ENCODE measurements at regions not wholly inside any gene's neighbourhood (a gene's known extent, or its start where the extent isn't known, plus 50 kb on each side); places are given as distances from the start of the nearest gene placed in this dataset.
A peak's percentile ranks its signal among the peaks of the same experiment; 100 is the strongest.

- H3K79me2 ChIP-seq (ENCODE audit: insufficient read depth, low read length), result no peaks in the 10 kb centered on the region
- Mint-ChIP-seq H3K27ac (peak overlapping the region in 1 of 3 experiments; percentile 29; a peak in 3 of 7 replicates), H3K4me1 (peaks cover 45 to 54% of the 10 kb centered on the region in 2 experiments), H3K36me3 (ENCODE audit: insufficient read depth in 1 of 3, low read depth in 3 of 3) (no peaks in the 10 kb centered on the region), H3K9me3 (no peaks in the 10 kb centered on the region), H3K4me3 (no peak overlapping the region), H3K27me3 (ENCODE audit: low read depth) (peaks cover 10% of the 10 kb centered on the region)
- H2BK12ac ChIP-seq (ENCODE audit: insufficient read length, low read depth, low read length), result no peak overlapping the region
- H3K27ac ChIP-seq (ENCODE audit: insufficient read length, low read depth, low read length), result no peak overlapping the region
- H4K91ac ChIP-seq (ENCODE audit: insufficient read length, low read depth, low read length), result no peak overlapping the region
- H3K4ac ChIP-seq (ENCODE audit: low read depth, low read length), result no peak overlapping the region
- H3K56ac ChIP-seq (ENCODE audit: insufficient read length, low read depth, low read length), result no peak overlapping the region
- no peak overlapping the region for H3K18ac ChIP-seq (ENCODE audit: insufficient read length, low read depth, low read length)
- H4K20me1 ChIP-seq (ENCODE audit: control insufficient read depth, insufficient read depth, insufficient read length), result no peaks in the 10 kb centered on the region
- no CpG with 5 or more reads among the region's 12 CpGs for WGBS (ENCODE audit: extremely low coverage, insufficient read length, low lambda C conversion rate)
- no peak overlapping the region for H2AK5ac ChIP-seq (ENCODE audit: insufficient read length, low read length)
- H3K9ac ChIP-seq (ENCODE audit: extremely low read depth, insufficient read length, low read length), result no peak overlapping the region
- H3K4me1 ChIP-seq (ENCODE audit: insufficient read depth, low read length), result peaks cover 2% of the 10 kb centered on the region; the same call in 1 of the 2 replicates
- H4K8ac ChIP-seq (replicated peaks; ENCODE audit: insufficient read length, low read depth, low read length), result no peak overlapping the region
- no peak for DNase-seq
- no peaks in the 10 kb centered on the region for H3K27me3 ChIP-seq (ENCODE audit: insufficient read depth, low read length)
- H2BK5ac ChIP-seq (ENCODE audit: insufficient read length, low read length), result no peak overlapping the region
- H3T11ph ChIP-seq (ENCODE audit: low read length), result no peak overlapping the region
- H3K79me1 ChIP-seq (ENCODE audit: insufficient read depth, low read depth, low read length, poor library complexity, severe bottlenecking), result no peaks in the 10 kb centered on the region
- no peak overlapping the region for H4K5ac ChIP-seq (ENCODE audit: insufficient read length, low read depth, low read length)
- TF ChIP-seq, protein P1, sequence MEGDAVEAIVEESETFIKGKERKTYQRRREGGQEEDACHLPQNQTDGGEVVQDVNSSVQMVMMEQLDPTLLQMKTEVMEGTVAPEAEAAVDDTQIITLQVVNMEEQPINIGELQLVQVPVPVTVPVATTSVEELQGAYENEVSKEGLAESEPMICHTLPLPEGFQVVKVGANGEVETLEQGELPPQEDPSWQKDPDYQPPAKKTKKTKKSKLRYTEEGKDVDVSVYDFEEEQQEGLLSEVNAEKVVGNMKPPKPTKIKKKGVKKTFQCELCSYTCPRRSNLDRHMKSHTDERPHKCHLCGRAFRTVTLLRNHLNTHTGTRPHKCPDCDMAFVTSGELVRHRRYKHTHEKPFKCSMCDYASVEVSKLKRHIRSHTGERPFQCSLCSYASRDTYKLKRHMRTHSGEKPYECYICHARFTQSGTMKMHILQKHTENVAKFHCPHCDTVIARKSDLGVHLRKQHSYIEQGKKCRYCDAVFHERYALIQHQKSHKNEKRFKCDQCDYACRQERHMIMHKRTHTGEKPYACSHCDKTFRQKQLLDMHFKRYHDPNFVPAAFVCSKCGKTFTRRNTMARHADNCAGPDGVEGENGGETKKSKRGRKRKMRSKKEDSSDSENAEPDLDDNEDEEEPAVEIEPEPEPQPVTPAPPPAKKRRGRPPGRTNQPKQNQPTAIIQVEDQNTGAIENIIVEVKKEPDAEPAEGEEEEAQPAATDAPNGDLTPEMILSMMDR (conservative IDR thresholded peaks at IDR 0.05), result no peak
- no peak overlapping the region for H2BK120ac ChIP-seq (ENCODE audit: low read depth, low read length, poor library complexity, severe bottlenecking)
- H2AFZ ChIP-seq (ENCODE audit: low read length), result no peak overlapping the region
- H3K14ac ChIP-seq (ENCODE audit: insufficient read depth, low read length), result no peak overlapping the region
- no peaks in the 10 kb centered on the region for H3K9me3 ChIP-seq (ENCODE audit: control insufficient read depth, low read depth, low read length)
- no peak overlapping the region for H2BK20ac ChIP-seq (ENCODE audit: low read depth, low read length, poor library complexity, severe bottlenecking)
- no peak overlapping the region for H3K4me2 ChIP-seq (ENCODE audit: insufficient read depth, insufficient read length, low read length)
- H3K23me2 ChIP-seq (ENCODE audit: insufficient read length, low read depth, low read length, poor library complexity, severe bottlenecking), result peaks cover 7% of the 10 kb centered on the region
- H3K23ac ChIP-seq (ENCODE audit: insufficient read length, low read depth, low read length), result no peak overlapping the region
- no peak overlapping the region for H2BK15ac ChIP-seq (ENCODE audit: low read depth, low read length)
Measured at GRCh38 chr17:79217473-79218135, 143.0 kb downstream of the ENGASE start.

Measured in H9 (cell line).